K562 (cell line): ENCODE measurements at regions not wholly inside any gene's neighbourhood (a gene's known extent, or its start where the extent isn't known, plus 50 kb on each side); places are given as distances from the start of the nearest gene placed in this dataset.

Experiments
- ATAC-seq: fragments of 200-7000 bp; cut with Tn5 transposase; 3 replicates; pipeline ENCODE4 v1.9.1; 2020; ENCODE audit warnings: moderate library complexity
- BruUV-seq: library from RNA; stranded (reverse); fragments of 400-500 nt; replicated peaks from 2 replicates; lab custom pipeline; 2021; lab: Mats Ljungman, UMichigan
- CTCF ChIA-PET: fragments of 300-600 bp; formaldehyde crosslinking; extraction: SDS; loops from one replicate; lab custom pipeline; 2021; ENCODE audit warnings: low intra/inter-chr PET ratio; lab: Yijun Ruan, JAX
- POLR2A ChIA-PET: fragments of 300-600, 350-650 bp; sonication (Branson Sonifier 250); formaldehyde crosslinking; extraction: SDS; loops from one replicate; lab custom pipeline; 2021; ENCODE audit warnings: antibody characterized with exemption, inconsistent platforms; lab: Yijun Ruan, JAX
- DNase-seq, 4 experiments: peaks; one replicate each; pipeline versions ENCODE4 v3.0.0 to v3.0.0-alpha.2; 2011 to 2018; ENCODE audit warnings: low spot score in 3 of 4, mixed read lengths in 3 of 4; ENCODE audit errors: extremely low read depth in 1 of 4
- FAIRE-seq: peaks from 2 replicates; lab custom pipeline; 2011; peaks lifted over from hg19 to GRCh38; lab: Jason Lieb, UNC
- H2AFZ ChIP-seq: 2 replicates; pipeline ENCODE4 v1.6.0; 2011; ENCODE audit warnings: low read depth, low read length, control low read depth, inconsistent platforms
- H3K27ac ChIP-seq: fragments of 200-600 bp; 3 replicates; pipeline ENCODE4 v1.8.0; 2011; ENCODE audit warnings: low read depth, mild to moderate bottlenecking, control low read depth, inconsistent platforms, low read length, moderate library complexity, mixed read lengths; ENCODE audit errors: extremely low read depth
- H3K27me3 ChIP-seq, 2 experiments: fragments of 300-600 bp in 1 of 2; 2 replicates in 1 of 2; 3 replicates in 1 of 2; pipeline versions ENCODE4 v1.6.0 to v1.8.0; 2011; ENCODE audit warnings: inconsistent platforms in 2 of 2, low read length in 2 of 2, mild to moderate bottlenecking in 1 of 2, mixed read lengths in 1 of 2, moderate library complexity in 1 of 2; ENCODE audit not compliant: control insufficient read depth in 2 of 2, insufficient read depth in 2 of 2
- H3K36me3 ChIP-seq: fragments of 300-600 bp; 3 replicates; pipeline ENCODE4 v1.8.0; 2011; ENCODE audit warnings: mild to moderate bottlenecking, low read length, inconsistent platforms; ENCODE audit not compliant: control insufficient read depth, insufficient read depth
- H3K4me1 ChIP-seq, 2 experiments: fragments of 200-600 bp in 1 of 2; replicated peaks in 1 of 2; 2 replicates in 1 of 2; 3 replicates in 1 of 2; pipeline versions ENCODE4 v1.5.1 to v1.8.0; 2011; ENCODE audit warnings: inconsistent platforms in 2 of 2, low read length in 2 of 2, mild to moderate bottlenecking in 1 of 2, mixed read lengths in 1 of 2, moderate library complexity in 1 of 2; ENCODE audit not compliant: control insufficient read depth in 2 of 2, insufficient read depth in 2 of 2
- H3K4me2 ChIP-seq: 2 replicates; pipeline ENCODE4 v1.6.1; 2011; ENCODE audit warnings: low read length, control low read depth, inconsistent platforms, mixed read lengths; ENCODE audit not compliant: insufficient read depth
- H3K4me3 ChIP-seq: fragments of 200-600 bp; sonication (generic), shearing (Covaris generic); 2 replicates; pipeline ENCODE4 v1.5.1; 2016; ENCODE audit warnings: control low read depth, inconsistent platforms
- H3K79me2 ChIP-seq: fragments of 200-600 bp; 3 replicates; pipeline ENCODE4 v1.8.0; 2011; ENCODE audit warnings: low read length, inconsistent platforms; ENCODE audit not compliant: control insufficient read depth, insufficient read depth
- H3K9ac ChIP-seq, 2 experiments: 2 replicates each; pipeline versions ENCODE4 v1.6.0 to v1.6.1; 2011; ENCODE audit warnings: low read depth in 2 of 2, low read length in 2 of 2, control low read depth in 1 of 2, inconsistent platforms in 1 of 2, mild to moderate bottlenecking in 1 of 2, mixed read lengths in 1 of 2; ENCODE audit not compliant: insufficient read depth in 1 of 2
- H3K9me1 ChIP-seq: one replicate; pipeline ENCODE4 v1.6.0; 2011; ENCODE audit warnings: inconsistent platforms, mild to moderate bottlenecking, low read length, moderate library complexity; ENCODE audit not compliant: control insufficient read depth, insufficient read depth
- H3K9me3 ChIP-seq: replicated peaks from 2 replicates; pipeline ENCODE4 v1.5.1; 2011; ENCODE audit warnings: low read depth, low read length, inconsistent platforms; ENCODE audit not compliant: control insufficient read depth, insufficient read depth
- H4K20me1 ChIP-seq: replicated peaks from 2 replicates; pipeline ENCODE4 v1.6.1; 2011; ENCODE audit warnings: low read length, inconsistent platforms, mixed read lengths; ENCODE audit not compliant: control insufficient read depth, insufficient read depth
- CCAR2 ChIP-seq: fragments of 200-400 bp; formaldehyde crosslinking; IDR thresholded peaks from 2 replicates; pipeline ENCODE4 v1.6.1; 2017; ENCODE audit warnings: mild to moderate bottlenecking, low read depth, low read length
- GATA2 ChIP-seq: sonication (generic); formaldehyde crosslinking; IDR thresholded peaks from 2 replicates; pipeline ENCODE4 v1.4.0; 2020; ENCODE audit warnings: mild to moderate bottlenecking, missing genetic modification reagents
- MYNN ChIP-seq, 2 experiments: sonication (generic); formaldehyde crosslinking in 1 of 2; IDR thresholded peaks; 2 replicates each; pipeline versions ENCODE4 v1.5.0 to v1.6.1; 2016 to 2020; ENCODE audit warnings: antibody characterized with exemption in 1 of 2, missing genetic modification reagents in 1 of 2
- NRF1 ChIP-seq, 2 experiments: fragments of 450-650 bp; IDR thresholded peaks in 1 of 2; conservative IDR thresholded peaks in 1 of 2; 2 replicates each; pipeline ENCODE4 v1.6.1; 2014; ENCODE audit warnings: mild to moderate bottlenecking in 2 of 2
- POLR2A ChIP-seq: fragments of 450-650 bp; conservative IDR thresholded peaks from 2 replicates; pipeline ENCODE4 v1.6.1; 2016
- POLR2H ChIP-seq: IDR thresholded peaks from 2 replicates; pipeline ENCODE4 v1.6.1; 2016; ENCODE audit warnings: missing genetic modification characterization, low read depth, mild to moderate bottlenecking, control low read depth, missing compliant biosample characterization, moderate library complexity
- SNRNP70 ChIP-seq: fragments of 200-400 bp; formaldehyde crosslinking; optimal IDR thresholded peaks from 2 replicates; pipeline ENCODE3; 2017; ENCODE audit warnings: low read depth, low read length
- ZNF282 ChIP-seq: sonication (generic); formaldehyde crosslinking; IDR thresholded peaks from 2 replicates; pipeline ENCODE4 v1.8.1; 2023; ENCODE audit warnings: missing genetic modification reagents
- WGBS: fragments of 100-300 bp; shearing (Covaris generic); methylation state at CpG from one replicate; pipeline ENCODE4 v1.1.6; 2016; ENCODE audit warnings: low coverage, mixed read lengths; ENCODE audit not compliant: insufficient coverage; ENCODE audit errors: missing lambda C conversion rate; 5-methylcytosine and 5-hydroxymethylcytosine counted together
- in situ Hi-C: fragments of 300-500 bp; cut with MboI; formaldehyde crosslinking; loops from 4 replicates; pipeline ENCODE4 v1.15.0; 2018; ENCODE audit warnings: inconsistent platforms, mixed read lengths
- intact Hi-C: fragments of 100-400 bp; cut with micrococcal nuclease; formaldehyde crosslinking; loops from 2 replicates; pipeline ENCODE4 v1.14.2; 2022
- TF ChIP-seq, protein P1 (sequence below): fragments of 450-650 bp; IDR thresholded peaks from 2 replicates; pipeline ENCODE4 v1.6.1; 2018; ENCODE audit not compliant: partially characterized antibody
- TF ChIP-seq, protein P2 (sequence below): fragments of 250-450 bp; sonication (Bioruptor Pico); IDR thresholded peaks from 2 replicates; pipeline ENCODE4 v1.4.0; 2020; ENCODE audit warnings: mild to moderate bottlenecking, moderate library complexity

DNA sequence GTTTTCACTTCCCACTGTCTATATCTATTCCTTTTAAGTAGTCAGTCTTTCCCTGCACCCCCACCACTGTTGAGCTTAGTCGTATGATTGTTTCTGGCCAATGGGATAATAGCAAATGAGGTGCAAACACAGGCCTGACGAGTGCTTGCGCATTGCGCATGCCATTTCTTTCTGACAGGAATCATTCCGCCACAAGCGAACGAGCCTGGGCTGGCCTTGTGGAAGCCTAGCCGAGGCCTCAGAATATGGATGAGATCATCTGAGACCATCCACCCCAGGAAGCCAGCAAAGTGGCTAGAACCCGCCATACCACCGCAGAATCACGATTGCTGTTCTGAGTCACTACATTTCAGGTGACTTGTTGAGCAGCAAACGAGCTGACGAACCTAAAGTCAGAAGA lies 52.2 kb upstream of the PRL start:
- Histone ChIP-seq H2AFZ (no peak overlapping the region), H3K36me3 (no peaks in the 10 kb centered on the region), H3K9ac (no peak overlapping the region), H3K27ac (no peak overlapping the region), H3K4me1 (no peaks in the 10 kb centered on the region), H3K4me3 (no peak overlapping the region), H3K79me2 (no peaks in the 10 kb centered on the region), H3K4me2 (no peak overlapping the region), H4K20me1 (no peaks in the 10 kb centered on the region), H3K27me3 (no peaks in the 10 kb centered on the region), H3K9me3 (no peaks in the 10 kb centered on the region), H3K9me1 (no peaks in the 10 kb centered on the region)
- FAIRE-seq (no peak), ATAC-seq (peak; percentile 78), DNase-seq (peak in 2 of 4 experiments; percentile 5 to 49)
- ChIA-PET POLR2A (interaction anchor here (0.8 kb wide), 1 partner anchor 125 kb away, joined by 3 read pairs; no protein-coding TSS in a partner anchor), CTCF (no interaction called here)
- 3% methylated on average over 13 of the region's 13 CpGs for whole genome bisulfite sequencing
- BruUV-seq = no TSS peak
- in situ Hi-C loops (no loop called here), intact Hi-C loops (no loop called here)
- no peak for TF ChIP-seq MYNN (IDR thresholded peaks at IDR 0.05)
- TF ChIP-seq MYNN (CRISPR knock-in tag; IDR thresholded peaks at IDR 0.05) = no peak
- TF ChIP-seq, protein P1, sequence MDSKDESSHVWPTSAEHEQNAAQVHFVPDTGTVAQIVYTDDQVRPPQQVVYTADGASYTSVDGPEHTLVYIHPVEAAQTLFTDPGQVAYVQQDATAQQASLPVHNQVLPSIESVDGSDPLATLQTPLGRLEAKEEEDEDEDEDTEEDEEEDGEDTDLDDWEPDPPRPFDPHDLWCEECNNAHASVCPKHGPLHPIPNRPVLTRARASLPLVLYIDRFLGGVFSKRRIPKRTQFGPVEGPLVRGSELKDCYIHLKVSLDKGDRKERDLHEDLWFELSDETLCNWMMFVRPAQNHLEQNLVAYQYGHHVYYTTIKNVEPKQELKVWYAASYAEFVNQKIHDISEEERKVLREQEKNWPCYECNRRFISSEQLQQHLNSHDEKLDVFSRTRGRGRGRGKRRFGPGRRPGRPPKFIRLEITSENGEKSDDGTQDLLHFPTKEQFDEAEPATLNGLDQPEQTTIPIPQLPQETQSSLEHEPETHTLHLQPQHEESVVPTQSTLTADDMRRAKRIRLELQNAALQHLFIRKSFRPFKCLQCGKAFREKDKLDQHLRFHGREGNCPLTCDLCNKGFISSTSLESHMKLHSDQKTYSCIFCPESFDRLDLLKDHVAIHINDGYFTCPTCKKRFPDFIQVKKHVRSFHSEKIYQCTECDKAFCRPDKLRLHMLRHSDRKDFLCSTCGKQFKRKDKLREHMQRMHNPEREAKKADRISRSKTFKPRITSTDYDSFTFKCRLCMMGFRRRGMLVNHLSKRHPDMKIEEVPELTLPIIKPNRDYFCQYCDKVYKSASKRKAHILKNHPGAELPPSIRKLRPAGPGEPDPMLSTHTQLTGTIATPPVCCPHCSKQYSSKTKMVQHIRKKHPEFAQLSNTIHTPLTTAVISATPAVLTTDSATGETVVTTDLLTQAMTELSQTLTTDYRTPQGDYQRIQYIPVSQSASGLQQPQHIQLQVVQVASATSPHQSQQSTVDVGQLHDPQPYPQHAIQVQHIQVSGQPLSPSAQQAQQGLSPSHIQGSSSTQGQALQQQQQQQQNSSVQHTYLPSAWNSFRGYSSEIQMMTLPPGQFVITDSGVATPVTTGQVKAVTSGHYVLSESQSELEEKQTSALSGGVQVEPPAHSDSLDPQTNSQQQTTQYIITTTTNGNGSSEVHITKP = peak; percentile 57
- peak; percentile 67; the same call in 1 of the 2 replicates for TF ChIP-seq POLR2H (tag)
- TF ChIP-seq, protein P2, sequence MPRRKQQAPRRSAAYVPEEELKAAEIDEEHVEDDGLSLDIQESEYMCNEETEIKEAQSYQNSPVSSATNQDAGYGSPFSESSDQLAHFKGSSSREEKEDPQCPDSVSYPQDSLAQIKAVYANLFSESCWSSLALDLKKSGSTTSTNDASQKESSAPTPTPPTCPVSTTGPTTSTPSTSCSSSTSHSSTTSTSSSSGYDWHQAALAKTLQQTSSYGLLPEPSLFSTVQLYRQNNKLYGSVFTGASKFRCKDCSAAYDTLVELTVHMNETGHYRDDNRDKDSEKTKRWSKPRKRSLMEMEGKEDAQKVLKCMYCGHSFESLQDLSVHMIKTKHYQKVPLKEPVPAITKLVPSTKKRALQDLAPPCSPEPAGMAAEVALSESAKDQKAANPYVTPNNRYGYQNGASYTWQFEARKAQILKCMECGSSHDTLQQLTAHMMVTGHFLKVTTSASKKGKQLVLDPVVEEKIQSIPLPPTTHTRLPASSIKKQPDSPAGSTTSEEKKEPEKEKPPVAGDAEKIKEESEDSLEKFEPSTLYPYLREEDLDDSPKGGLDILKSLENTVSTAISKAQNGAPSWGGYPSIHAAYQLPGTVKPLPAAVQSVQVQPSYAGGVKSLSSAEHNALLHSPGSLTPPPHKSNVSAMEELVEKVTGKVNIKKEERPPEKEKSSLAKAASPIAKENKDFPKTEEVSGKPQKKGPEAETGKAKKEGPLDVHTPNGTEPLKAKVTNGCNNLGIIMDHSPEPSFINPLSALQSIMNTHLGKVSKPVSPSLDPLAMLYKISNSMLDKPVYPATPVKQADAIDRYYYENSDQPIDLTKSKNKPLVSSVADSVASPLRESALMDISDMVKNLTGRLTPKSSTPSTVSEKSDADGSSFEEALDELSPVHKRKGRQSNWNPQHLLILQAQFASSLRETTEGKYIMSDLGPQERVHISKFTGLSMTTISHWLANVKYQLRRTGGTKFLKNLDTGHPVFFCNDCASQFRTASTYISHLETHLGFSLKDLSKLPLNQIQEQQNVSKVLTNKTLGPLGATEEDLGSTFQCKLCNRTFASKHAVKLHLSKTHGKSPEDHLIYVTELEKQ (CRISPR knock-in tag) = no peak
- TF ChIP-seq GATA2 (CRISPR knock-in tag) = no peak
- TF ChIP-seq POLR2A = 0 out of 2 replicates have a peak, but pooled peaks have one; percentile 33
- no peak for TF ChIP-seq SNRNP70
- no peak for TF ChIP-seq CCAR2
- no peak for TF ChIP-seq ZNF282
- TF ChIP-seq NRF1 (conservative IDR thresholded peaks at IDR 0.05 in 1 of 2, IDR thresholded peaks at IDR 0.05 in 1 of 2) = peak; percentile 67 to 70
